GM23338 (cell line): ENCODE measurements at regions not wholly inside any gene's neighbourhood (a gene's known extent, or its start where the extent isn't known, plus 50 kb on each side); places are given as distances from the start of the nearest gene placed in this dataset.

Source experiments
- ATAC-seq: fragments of 200-7000 bp; cut with Tn5 transposase; 3 replicates; pipeline ENCODE4 v1.9.1; 2020
- DNase-seq: peaks from one replicate; pipeline ENCODE4 v3.0.0-alpha.2; 2015; ENCODE audit warnings: low spot score
- H2AFZ ChIP-seq: fragments of 200-600 bp; sonication (generic); 2 replicates; pipeline ENCODE4 v1.8.0; 2016; ENCODE audit warnings: antibody characterized with exemption, mild to moderate bottlenecking, moderate library complexity
- H3F3A ChIP-seq: fragments of 200-600 bp; sonication (generic); replicated peaks from 2 replicates; pipeline ENCODE4 v1.8.0; 2017; ENCODE audit warnings: antibody characterized with exemption, mixed run types, low read depth
- H3K27ac ChIP-seq: fragments of 200-600 bp; sonication (generic); 2 replicates; pipeline ENCODE4 v1.6.1; 2016; ENCODE audit warnings: low read depth
- H3K27me3 ChIP-seq: fragments of 200-600 bp; sonication (generic); 2 replicates; pipeline ENCODE4 v1.8.0; 2016; ENCODE audit warnings: mild to moderate bottlenecking, mixed run types, moderate library complexity; ENCODE audit not compliant: insufficient read depth
- H3K36me3 ChIP-seq: fragments of 200-600 bp; sonication (generic); 2 replicates; pipeline ENCODE4 v1.8.0; 2016; ENCODE audit warnings: mild to moderate bottlenecking; ENCODE audit not compliant: insufficient read depth
- H3K4me1 ChIP-seq: fragments of 200-600 bp; sonication (generic); 2 replicates; pipeline ENCODE4 v1.8.0; 2016; ENCODE audit warnings: mild to moderate bottlenecking, moderate library complexity; ENCODE audit not compliant: insufficient read depth
- H3K4me2 ChIP-seq: fragments of 200-600 bp; sonication (generic); 2 replicates; pipeline ENCODE4 v1.7.1; 2017; ENCODE audit warnings: mixed run types
- H3K4me3 ChIP-seq: fragments of 200-600 bp; sonication (generic); 2 replicates; pipeline ENCODE4 v1.6.1; 2016; ENCODE audit warnings: mixed run types
- H3K79me2 ChIP-seq: fragments of 200-600 bp; sonication (generic); replicated peaks from 2 replicates; pipeline ENCODE4 v1.8.0; 2017; ENCODE audit warnings: mild to moderate bottlenecking; ENCODE audit not compliant: insufficient read depth
- H3K9me2 ChIP-seq: fragments of 200-600 bp; sonication (generic); 2 replicates; pipeline ENCODE4 v1.8.0; 2017; ENCODE audit not compliant: insufficient read depth
- H4K20me1 ChIP-seq: fragments of 200-600 bp; sonication (generic); replicated peaks from 2 replicates; pipeline ENCODE4 v1.8.0; 2017; ENCODE audit warnings: mild to moderate bottlenecking; ENCODE audit not compliant: insufficient read depth
- H3K27ac Mint-ChIP-seq: 2 replicates; pipeline ENCODE4 v1.8.0; 2020; ENCODE audit warnings: inconsistent platforms, mild to moderate bottlenecking, moderate library complexity, mixed read lengths
- H3K27me3 Mint-ChIP-seq: 3 replicates; pipeline ENCODE4 v1.8.0; 2022; ENCODE audit warnings: low read depth, mild to moderate bottlenecking, moderate library complexity, mixed read lengths, inconsistent platforms; ENCODE audit not compliant: insufficient read depth, poor library complexity
- H3K36me3 Mint-ChIP-seq: 3 replicates; pipeline ENCODE4 v1.8.0; 2021; ENCODE audit warnings: low read depth, mild to moderate bottlenecking, inconsistent platforms, moderate library complexity, mixed read lengths
- H3K4me1 Mint-ChIP-seq: 3 replicates; pipeline ENCODE4 v1.8.0; 2020; ENCODE audit warnings: mild to moderate bottlenecking, inconsistent platforms, mixed read lengths
- H3K4me3 Mint-ChIP-seq: 3 replicates; pipeline ENCODE4 v1.8.0; 2021; ENCODE audit warnings: moderate library complexity, mild to moderate bottlenecking, inconsistent platforms, mixed read lengths
- H3K9me3 Mint-ChIP-seq: 3 replicates; pipeline ENCODE4 v1.8.0; 2020; ENCODE audit warnings: moderate library complexity, mild to moderate bottlenecking, inconsistent platforms, mixed read lengths
- CREB1 ChIP-seq: fragments of 250-450 bp; sonication (Bioruptor Pico); IDR thresholded peaks from 2 replicates; pipeline ENCODE4 v1.5.0; 2020; ENCODE audit warnings: low read depth, mild to moderate bottlenecking, moderate library complexity
- CTCF ChIP-seq, 2 experiments: fragments of 200-600 bp in 1 of 2; sonication (generic) in 1 of 2; conservative IDR thresholded peaks; 2 replicates each; pipeline versions ENCODE4 v1.5.1 to v1.6.1; 2016 to 2017; ENCODE audit warnings: antibody characterized with exemption in 2 of 2, low read depth in 2 of 2, mild to moderate bottlenecking in 2 of 2, moderate library complexity in 1 of 2
- ETS1 ChIP-seq: IDR thresholded peaks from 2 replicates; pipeline ENCODE4 v1.6.1; 2016; ENCODE audit warnings: antibody characterized with exemption
- EZH2phosphoT487 ChIP-seq: fragments of 200-600 bp; sonication (generic); IDR thresholded peaks from one replicate; pipeline ENCODE4 v1.8.1; 2018; ENCODE audit warnings: antibody characterized with exemption; ENCODE audit not compliant: unreplicated experiment
- JUNB ChIP-seq: IDR thresholded peaks from one replicate; pipeline ENCODE4 v1.6.1; 2016; ENCODE audit warnings: antibody characterized with exemption; ENCODE audit not compliant: unreplicated experiment
- NANOG ChIP-seq: IDR thresholded peaks from 2 replicates; pipeline ENCODE4 v1.6.1; 2016; ENCODE audit warnings: antibody characterized with exemption, borderline replicate concordance
- POLR2AphosphoS5 ChIP-seq: IDR thresholded peaks from 2 replicates; pipeline ENCODE4 v1.6.1; 2016; ENCODE audit warnings: antibody characterized with exemption, low read depth
- REST ChIP-seq: IDR thresholded peaks from one replicate; pipeline ENCODE4 v1.6.1; 2018; ENCODE audit warnings: antibody characterized with exemption; ENCODE audit not compliant: unreplicated experiment
- STAT1 ChIP-seq: IDR thresholded peaks from one replicate; pipeline ENCODE4 v1.6.1; 2016; ENCODE audit warnings: antibody characterized with exemption; ENCODE audit not compliant: unreplicated experiment
- ZNF114 ChIP-seq: fragments of 250-450 bp; sonication (Bioruptor Pico); IDR thresholded peaks from 2 replicates; pipeline ENCODE4 v1.5.0; 2020; ENCODE audit warnings: mild to moderate bottlenecking, moderate library complexity
- ZNF331 ChIP-seq: fragments of 250-450 bp; sonication (Bioruptor Pico); IDR thresholded peaks from 2 replicates; pipeline ENCODE4 v1.5.0; 2020; ENCODE audit warnings: low read depth, mild to moderate bottlenecking, moderate library complexity
- ZNF462 ChIP-seq: fragments of 250-450 bp; sonication (Bioruptor Pico); IDR thresholded peaks from 2 replicates; pipeline ENCODE4 v1.5.0; 2020; ENCODE audit warnings: mild to moderate bottlenecking, moderate library complexity

- Histone ChIP-seq H4K20me1 (no peaks in the 10 kb centered on the region), H3K36me3 (no peaks in the 10 kb centered on the region), H3K9me2 (peaks cover 8% of the 10 kb centered on the region), H3K4me3 (no peak overlapping the region), H3K27me3 (no peaks in the 10 kb centered on the region), H2AFZ (no peak overlapping the region), H3F3A (no peaks in the 10 kb centered on the region), H3K27ac (no peak overlapping the region), H3K79me2 (no peaks in the 10 kb centered on the region), H3K4me1 (peaks cover 25% of the 10 kb centered on the region), H3K4me2 (no peak overlapping the region)
- no peak overlapping the region for H3K4me3 Mint-ChIP-seq
- H3K4me1 Mint-ChIP-seq = peaks cover 28% of the 10 kb centered on the region
- no peaks in the 10 kb centered on the region for H3K9me3 Mint-ChIP-seq
- no peaks in the 10 kb centered on the region for H3K36me3 Mint-ChIP-seq
- no peak for TF ChIP-seq ETS1
- TF ChIP-seq EZH2phosphoT487 = no peak
- TF ChIP-seq JUNB = no peak
- no peak for TF ChIP-seq REST
- TF ChIP-seq ZNF114 (CRISPR knock-in tag) = no peak
- no peak for TF ChIP-seq NANOG
- TF ChIP-seq ZNF331 (CRISPR knock-in tag) = no peak
- no peak for TF ChIP-seq CREB1 (CRISPR knock-in tag)
- no peak for TF ChIP-seq POLR2AphosphoS5
- TF ChIP-seq CTCF (conservative IDR thresholded peaks at IDR 0.05; ENCODE audit: low read depth in 2 of 2) = no peak
- no peak for TF ChIP-seq ZNF462 (CRISPR knock-in tag)
- no peak for TF ChIP-seq STAT1
- no peak overlapping the region for H3K27ac Mint-ChIP-seq
- ATAC-seq (no peak), DNase-seq (no peak)
- no peaks in the 10 kb centered on the region for H3K27me3 Mint-ChIP-seq
Observed at GRCh38 chr2:176854878-176855277, 357.7 kb upstream of the HNRNPA3 start.
